ENCODE measurements at regions not wholly inside any gene's neighbourhood (a gene's known extent, or its start where the extent isn't known, plus 50 kb on each side); places are given as distances from the start of the nearest gene placed in this dataset.

- Mint-ChIP-seq H3K36me3 (ENCODE audit: low read depth) (no peaks in the 10 kb centered on the region), H3K4me1 (peaks cover 20% of the 10 kb centered on the region), H3K4me3 (no peak overlapping the region), H3K27me3 (no peaks in the 10 kb centered on the region), H3K27ac (no peak overlapping the region), H3K9me3 (ENCODE audit: low read depth) (peaks cover 3% of the 10 kb centered on the region)
- DNase-seq (no peak), ATAC-seq (no peak)
- intact Hi-C loops (cut with DNase I, micrococcal nuclease): loop anchor here in 1 of 2 experiments (10.0 kb wide), 1 partner anchor 288 kb away; no protein-coding TSS in a partner anchor
- CTCF ChIA-PET: interaction anchor here (0.9 to 1.9 kb wide), 4 partner anchors 9 to 127 kb away, joined by 3 to 8 read pairs (median 3); no protein-coding TSS in a partner anchor
- POLR2A ChIA-PET: interaction anchor here (0.6 to 0.7 kb wide), 2 partner anchors 104 to 143 kb away, joined by 3 read pairs; no protein-coding TSS in a partner anchor
These were observed 101.1 kb upstream of the TAB2 start for GRCh38 chr6:149216459-149216858.

- POLR2A ChIA-PET: interaction anchor here (0.7 kb wide), 1 partner anchor 142 kb away, joined by 3 read pairs; no protein-coding TSS in a partner anchor
- ATAC-seq: peak; percentile 27
- no peak for DNase-seq
- H3K4me3 Mint-ChIP-seq: no peak overlapping the region
- no peaks in the 10 kb centered on the region for H3K27me3 Mint-ChIP-seq
- H3K36me3 Mint-ChIP-seq (ENCODE audit: low read depth): no peaks in the 10 kb centered on the region
- H3K27ac Mint-ChIP-seq: no peak overlapping the region
- intact Hi-C loops (cut with DNase I, micrococcal nuclease): loop anchor here in 1 of 2 experiments (10.0 kb wide), 1 partner anchor 287 kb away; no protein-coding TSS in a partner anchor
- peaks cover 3% of the 10 kb centered on the region for H3K9me3 Mint-ChIP-seq (ENCODE audit: low read depth)
- H3K4me1 Mint-ChIP-seq: peaks cover 20% of the 10 kb centered on the region
- CTCF ChIA-PET: interaction anchor here (0.7 to 1.9 kb wide), 6 partner anchors 13 to 167 kb away, joined by 3 to 8 read pairs (median 3); no protein-coding TSS in a partner anchor
These were observed 100.0 kb upstream of the TAB2 start for GRCh38 chr6:149217466-149217888.

GRCh38 chr6:149218471-149218870 lies 99.0 kb upstream of the TAB2 start:
- POLR2A ChIA-PET: no interaction called here
- H3K27ac Mint-ChIP-seq: peak overlapping the region; percentile 26

GRCh38 chr6:149218915-149219314 lies 98.6 kb upstream of the TAB2 start:
- intact Hi-C loops (cut with DNase I, micrococcal nuclease): loop anchor here in 1 of 2 experiments (10.0 kb wide), 1 partner anchor 286 kb away; no protein-coding TSS in a partner anchor
- no peak for ATAC-seq
- H3K27me3 Mint-ChIP-seq: no peaks in the 10 kb centered on the region
- no peaks in the 10 kb centered on the region for H3K36me3 Mint-ChIP-seq (ENCODE audit: low read depth)
- H3K9me3 Mint-ChIP-seq (ENCODE audit: low read depth): peaks cover 3% of the 10 kb centered on the region
- peak overlapping the region; percentile 26 for H3K27ac Mint-ChIP-seq
- CTCF ChIA-PET: interaction anchor here (0.7 kb wide), 2 partner anchors 173 to 213 kb away, joined by 3 to 4 read pairs; no protein-coding TSS in a partner anchor
- no peak for DNase-seq
- POLR2A ChIA-PET: no interaction called here
- no peak overlapping the region for H3K4me3 Mint-ChIP-seq
- H3K4me1 Mint-ChIP-seq: peaks cover 20% of the 10 kb centered on the region

More at GRCh38 chr6:149218471-149218870, 99.0 kb upstream of the TAB2 start:
- Mint-ChIP-seq H3K9me3 (ENCODE audit: low read depth) (peaks cover 3% of the 10 kb centered on the region), H3K4me1 (peaks cover 20% of the 10 kb centered on the region), H3K36me3 (ENCODE audit: low read depth) (no peaks in the 10 kb centered on the region), H3K4me3 (no peak overlapping the region), H3K27me3 (no peaks in the 10 kb centered on the region)
- intact Hi-C loops (cut with DNase I, micrococcal nuclease): loop anchor here in 1 of 2 experiments (10.0 kb wide), 1 partner anchor 286 kb away; no protein-coding TSS in a partner anchor
- peak; percentile 68 for ATAC-seq
- CTCF ChIA-PET: interaction anchor here (0.7 to 1.9 kb wide), 3 partner anchors 12 to 214 kb away, joined by 3 to 8 read pairs (median 4); no protein-coding TSS in a partner anchor
- no peak for DNase-seq

GRCh38 chr6:149220882-149221773 lies 96.4 kb upstream of the TAB2 start:
- intact Hi-C loops (cut with DNase I, micrococcal nuclease): no loop called here
- H3K27ac Mint-ChIP-seq: no peak overlapping the region
- ChIA-PET CTCF (no interaction called here), POLR2A (no interaction called here)
- no peaks in the 10 kb centered on the region for H3K36me3 Mint-ChIP-seq (ENCODE audit: low read depth)
- peaks cover 3% of the 10 kb centered on the region for H3K9me3 Mint-ChIP-seq (ENCODE audit: low read depth)
- no peak overlapping the region for H3K4me3 Mint-ChIP-seq
- no peaks in the 10 kb centered on the region for H3K27me3 Mint-ChIP-seq
- peaks cover 20% of the 10 kb centered on the region for H3K4me1 Mint-ChIP-seq
- ATAC-seq (no peak), DNase-seq (no peak)

- H3K9me3 Mint-ChIP-seq (ENCODE audit: low read depth): peaks cover 3% of the 10 kb centered on the region
- no peaks in the 10 kb centered on the region for H3K27me3 Mint-ChIP-seq
- peaks cover 18% of the 10 kb centered on the region for H3K4me1 Mint-ChIP-seq
- no peak overlapping the region for H3K4me3 Mint-ChIP-seq
- DNase-seq (no peak), ATAC-seq (no peak)
- CTCF ChIA-PET: no interaction called here
- H3K27ac Mint-ChIP-seq: no peak overlapping the region
- POLR2A ChIA-PET: no interaction called here
- intact Hi-C loops (cut with DNase I, micrococcal nuclease): no loop called here
- H3K36me3 Mint-ChIP-seq (ENCODE audit: low read depth): no peaks in the 10 kb centered on the region
These were observed 95.8 kb upstream of the TAB2 start for GRCh38 chr6:149221774-149222070.

GRCh38 chr6:149223120-149223903 lies 94.2 kb upstream of the TAB2 start:
- intact Hi-C loops (cut with DNase I, micrococcal nuclease): no loop called here
- ATAC-seq (no peak), DNase-seq (no peak)
- no peaks in the 10 kb centered on the region for H3K27me3 Mint-ChIP-seq
- ChIA-PET POLR2A (no interaction called here), CTCF (interaction anchor here (1.2 kb wide), 1 partner anchor 8 kb away, joined by 5 read pairs; no protein-coding TSS in a partner anchor)
- no peak overlapping the region for H3K27ac Mint-ChIP-seq
- no peak overlapping the region for H3K4me3 Mint-ChIP-seq
- H3K9me3 Mint-ChIP-seq (ENCODE audit: low read depth): peaks cover 3% of the 10 kb centered on the region
- no peaks in the 10 kb centered on the region for H3K36me3 Mint-ChIP-seq (ENCODE audit: low read depth)
- peaks cover 11% of the 10 kb centered on the region for H3K4me1 Mint-ChIP-seq

GRCh38 chr6:149223904-149224351 lies 93.6 kb upstream of the TAB2 start:
- ChIA-PET POLR2A (no interaction called here), CTCF (interaction anchor here (1.2 kb wide), 1 partner anchor 8 kb away, joined by 5 read pairs; no protein-coding TSS in a partner anchor)
- peaks cover 3% of the 10 kb centered on the region for H3K9me3 Mint-ChIP-seq (ENCODE audit: low read depth)
- no peaks in the 10 kb centered on the region for H3K36me3 Mint-ChIP-seq (ENCODE audit: low read depth)
- DNase-seq (no peak), ATAC-seq (no peak)
- no peak overlapping the region for H3K27ac Mint-ChIP-seq
- no peaks in the 10 kb centered on the region for H3K27me3 Mint-ChIP-seq
- intact Hi-C loops (cut with DNase I, micrococcal nuclease): no loop called here
- H3K4me1 Mint-ChIP-seq: peaks cover 5% of the 10 kb centered on the region
- H3K4me3 Mint-ChIP-seq: no peak overlapping the region

GRCh38 chr6:149224399-149224798 lies 93.1 kb upstream of the TAB2 start:
- peaks cover 3% of the 10 kb centered on the region for H3K9me3 Mint-ChIP-seq (ENCODE audit: low read depth)
- H3K27ac Mint-ChIP-seq: no peak overlapping the region
- DNase-seq (no peak), ATAC-seq (no peak)
- intact Hi-C loops (cut with DNase I, micrococcal nuclease): no loop called here
- no peak overlapping the region for H3K4me3 Mint-ChIP-seq
- peaks cover 3% of the 10 kb centered on the region for H3K4me1 Mint-ChIP-seq
- no peaks in the 10 kb centered on the region for H3K27me3 Mint-ChIP-seq
- POLR2A ChIA-PET: no interaction called here
- H3K36me3 Mint-ChIP-seq (ENCODE audit: low read depth): no peaks in the 10 kb centered on the region
- CTCF ChIA-PET: no interaction called here

GRCh38 chr6:149225370-149225769 lies 92.1 kb upstream of the TAB2 start:
- no peaks in the 10 kb centered on the region for H3K27me3 Mint-ChIP-seq
- H3K4me3 Mint-ChIP-seq: no peak overlapping the region
- intact Hi-C loops (cut with DNase I, micrococcal nuclease): no loop called here
- no peaks in the 10 kb centered on the region for H3K36me3 Mint-ChIP-seq (ENCODE audit: low read depth)
- ChIA-PET POLR2A (no interaction called here), CTCF (interaction anchor here (1.3 kb wide), 1 partner anchor 9 kb away, joined by 3 read pairs; no protein-coding TSS in a partner anchor)
- no peaks in the 10 kb centered on the region for H3K4me1 Mint-ChIP-seq
- ATAC-seq (no peak), DNase-seq (no peak)
- no peak overlapping the region for H3K27ac Mint-ChIP-seq
- no peaks in the 10 kb centered on the region for H3K9me3 Mint-ChIP-seq (ENCODE audit: low read depth)

- Mint-ChIP-seq H3K4me3 (no peak overlapping the region), H3K4me1 (peaks cover under 1% of the 10 kb centered on the region), H3K27ac (no peak overlapping the region), H3K36me3 (ENCODE audit: low read depth) (no peaks in the 10 kb centered on the region), H3K27me3 (no peaks in the 10 kb centered on the region), H3K9me3 (ENCODE audit: low read depth) (no peaks in the 10 kb centered on the region)
- CTCF ChIA-PET: interaction anchor here (1.3 kb wide), 1 partner anchor 10 kb away, joined by 3 read pairs; no protein-coding TSS in a partner anchor
- POLR2A ChIA-PET: no interaction called here
- ATAC-seq (no peak), DNase-seq (no peak)
- intact Hi-C loops (cut with DNase I, micrococcal nuclease): no loop called here
These were observed 91.6 kb upstream of the TAB2 start for GRCh38 chr6:149225946-149226345.

Data from activated CD4-positive, alpha-beta T cell treated with anti-CD3 and anti-CD28 coated beads for 36 hours (primary cell).